ENCODE measurements at regions not wholly inside any gene's neighbourhood (a gene's known extent, or its start where the extent isn't known, plus 50 kb on each side); places are given as distances from the start of the nearest gene placed in this dataset.

DNA sequence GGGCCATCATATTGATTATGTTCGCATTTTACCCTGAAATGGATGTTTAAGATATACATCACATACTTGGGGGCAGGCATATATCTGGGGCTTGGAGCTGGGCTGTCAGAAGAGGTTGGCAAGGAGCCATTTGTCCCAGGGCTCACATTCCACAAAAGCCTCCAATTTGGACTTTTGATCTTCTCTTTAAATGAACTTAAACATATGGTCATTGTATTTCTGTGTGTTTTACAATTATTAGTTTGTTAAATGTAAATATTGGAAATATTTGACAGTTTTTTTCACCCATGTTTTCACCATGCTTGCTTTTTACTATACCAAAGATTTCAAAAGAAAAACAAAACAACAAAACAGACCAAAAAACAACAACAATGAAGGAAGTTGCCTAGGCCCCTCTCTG is 165.8 kb upstream of the MEIS1 start:
- TF ChIP-seq CTCF (conservative IDR thresholded peaks at IDR 0.05) (no peak), ZFX (IDR thresholded peaks at IDR 0.05) (no peak)

Measured in C4-2B (cell line).